Vagina (tissue), 2 donors: ENCODE measurements at regions not wholly inside any gene's neighbourhood (a gene's known extent, or its start where the extent isn't known, plus 50 kb on each side); places are given as distances from the start of the nearest gene placed in this dataset.

ENCODE experiments used
- POLR2A ChIP-seq, 2 donors: fragments of 450-650 bp; IDR thresholded peaks; one replicate each; pipeline ENCODE4 v1.6.1; 2017; ENCODE audit warnings: antibody characterized with exemption in 2 of 2, mild to moderate bottlenecking in 2 of 2, moderate library complexity in 2 of 2
- TF ChIP-seq, protein P1 (sequence below), 3 experiments: fragments of 450-650 bp in 2 of 3; fragments of 200-600 bp in 1 of 3; sonication (generic) in 1 of 3; IDR thresholded peaks; one replicate each; pipeline ENCODE4 v1.5.1; 2017 to 2019; ENCODE audit warnings: antibody characterized with exemption in 3 of 3, mild to moderate bottlenecking in 2 of 3, moderate library complexity in 2 of 3

DNA sequence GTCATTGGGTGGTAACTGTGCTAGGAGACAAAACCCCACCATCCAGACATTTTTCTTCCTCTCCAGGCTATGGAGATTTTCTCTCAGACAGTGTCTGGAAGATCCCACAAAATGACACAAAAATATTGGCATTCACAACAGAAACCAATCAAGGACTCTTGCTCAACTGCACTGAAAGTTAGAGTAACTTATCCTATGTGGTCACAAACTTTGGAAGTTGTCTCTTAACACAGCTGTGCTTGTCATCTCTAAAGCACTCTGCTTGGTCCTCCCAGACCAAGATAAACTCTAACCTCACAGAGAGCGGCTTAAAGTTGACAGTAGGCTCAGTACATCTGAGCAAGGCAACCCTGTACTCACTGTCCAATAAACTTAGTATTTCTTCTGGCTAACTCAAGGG is 74.9 kb downstream of the AKR1C4 start:
- no peak for TF ChIP-seq POLR2A (IDR thresholded peaks at IDR 0.05)
- TF ChIP-seq, protein P1, sequence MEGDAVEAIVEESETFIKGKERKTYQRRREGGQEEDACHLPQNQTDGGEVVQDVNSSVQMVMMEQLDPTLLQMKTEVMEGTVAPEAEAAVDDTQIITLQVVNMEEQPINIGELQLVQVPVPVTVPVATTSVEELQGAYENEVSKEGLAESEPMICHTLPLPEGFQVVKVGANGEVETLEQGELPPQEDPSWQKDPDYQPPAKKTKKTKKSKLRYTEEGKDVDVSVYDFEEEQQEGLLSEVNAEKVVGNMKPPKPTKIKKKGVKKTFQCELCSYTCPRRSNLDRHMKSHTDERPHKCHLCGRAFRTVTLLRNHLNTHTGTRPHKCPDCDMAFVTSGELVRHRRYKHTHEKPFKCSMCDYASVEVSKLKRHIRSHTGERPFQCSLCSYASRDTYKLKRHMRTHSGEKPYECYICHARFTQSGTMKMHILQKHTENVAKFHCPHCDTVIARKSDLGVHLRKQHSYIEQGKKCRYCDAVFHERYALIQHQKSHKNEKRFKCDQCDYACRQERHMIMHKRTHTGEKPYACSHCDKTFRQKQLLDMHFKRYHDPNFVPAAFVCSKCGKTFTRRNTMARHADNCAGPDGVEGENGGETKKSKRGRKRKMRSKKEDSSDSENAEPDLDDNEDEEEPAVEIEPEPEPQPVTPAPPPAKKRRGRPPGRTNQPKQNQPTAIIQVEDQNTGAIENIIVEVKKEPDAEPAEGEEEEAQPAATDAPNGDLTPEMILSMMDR (IDR thresholded peaks at IDR 0.05): no peak
